ENCODE measurements at regions not wholly inside any gene's neighbourhood (a gene's known extent, or its start where the extent isn't known, plus 50 kb on each side); places are given as distances from the start of the nearest gene placed in this dataset.

DNA sequence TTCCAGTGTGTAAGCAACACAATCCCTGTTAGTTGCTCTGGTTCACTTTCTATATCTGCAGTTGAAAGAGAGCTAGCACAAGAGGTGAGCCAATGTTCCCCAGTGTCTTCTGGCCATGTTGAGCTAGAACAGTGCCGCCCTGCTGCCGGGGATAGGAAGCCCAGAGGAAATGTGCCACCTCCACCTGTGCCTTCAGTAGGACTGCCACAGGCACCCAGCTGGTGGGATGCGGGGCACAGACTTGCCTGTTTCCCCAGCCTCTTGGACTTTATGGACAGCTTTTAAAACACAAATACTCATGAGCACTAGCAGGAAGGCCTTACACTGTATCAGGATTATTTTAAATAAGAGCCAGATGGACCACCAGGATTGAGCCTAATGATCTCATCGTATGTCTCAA is 234.5 kb upstream of the COBL start:
- TF ChIP-seq, protein P1, sequence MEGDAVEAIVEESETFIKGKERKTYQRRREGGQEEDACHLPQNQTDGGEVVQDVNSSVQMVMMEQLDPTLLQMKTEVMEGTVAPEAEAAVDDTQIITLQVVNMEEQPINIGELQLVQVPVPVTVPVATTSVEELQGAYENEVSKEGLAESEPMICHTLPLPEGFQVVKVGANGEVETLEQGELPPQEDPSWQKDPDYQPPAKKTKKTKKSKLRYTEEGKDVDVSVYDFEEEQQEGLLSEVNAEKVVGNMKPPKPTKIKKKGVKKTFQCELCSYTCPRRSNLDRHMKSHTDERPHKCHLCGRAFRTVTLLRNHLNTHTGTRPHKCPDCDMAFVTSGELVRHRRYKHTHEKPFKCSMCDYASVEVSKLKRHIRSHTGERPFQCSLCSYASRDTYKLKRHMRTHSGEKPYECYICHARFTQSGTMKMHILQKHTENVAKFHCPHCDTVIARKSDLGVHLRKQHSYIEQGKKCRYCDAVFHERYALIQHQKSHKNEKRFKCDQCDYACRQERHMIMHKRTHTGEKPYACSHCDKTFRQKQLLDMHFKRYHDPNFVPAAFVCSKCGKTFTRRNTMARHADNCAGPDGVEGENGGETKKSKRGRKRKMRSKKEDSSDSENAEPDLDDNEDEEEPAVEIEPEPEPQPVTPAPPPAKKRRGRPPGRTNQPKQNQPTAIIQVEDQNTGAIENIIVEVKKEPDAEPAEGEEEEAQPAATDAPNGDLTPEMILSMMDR (IDR thresholded peaks at IDR 0.05) = no peak
- TF ChIP-seq POLR2A (IDR thresholded peaks at IDR 0.05) = no peak

Measured in thyroid gland (tissue), 4 donors.